AG10803 (cell line): ENCODE measurements at regions not wholly inside any gene's neighbourhood (a gene's known extent, or its start where the extent isn't known, plus 50 kb on each side); places are given as distances from the start of the nearest gene placed in this dataset.

Experiments used
- DNase-seq: peaks from one replicate; pipeline ENCODE4 v3.0.0; 2010; ENCODE audit warnings: low read depth
- H3K4me3 ChIP-seq: 2 replicates; pipeline ENCODE4 v1.5.1; 2011; ENCODE audit warnings: mild to moderate bottlenecking, low read length, control low read depth
- CTCF ChIP-seq: conservative IDR thresholded peaks from 2 replicates; pipeline ENCODE4 v1.5.1; 2011; ENCODE audit warnings: mild to moderate bottlenecking, low read length, control low read depth, inconsistent platforms

- TF ChIP-seq CTCF = no peak
- no peak overlapping the region for H3K4me3 ChIP-seq
- DNase-seq = no peak
These were observed 111.9 kb upstream of the CALN1 start for GRCh38 chr7:72524037-72524436.

GRCh38 chr7:72504061-72504706, 92.0 kb upstream of the CALN1 start:
- no peak overlapping the region for H3K4me3 ChIP-seq
- DNase-seq = no peak

GRCh38 chr7:72503644-72504043, 91.5 kb upstream of the CALN1 start:
- no peak for TF ChIP-seq CTCF
- no peak overlapping the region for H3K4me3 ChIP-seq
- DNase-seq = no peak

More at GRCh38 chr7:72504061-72504706, 92.0 kb upstream of the CALN1 start:
- TF ChIP-seq CTCF = no peak

GRCh38 chr7:72494807-72495206, 82.7 kb upstream of the CALN1 start:
- no peak for DNase-seq
- no peak for TF ChIP-seq CTCF
- no peak overlapping the region for H3K4me3 ChIP-seq

GRCh38 chr7:72493850-72494661, 81.9 kb upstream of the CALN1 start:
- H3K4me3 ChIP-seq = no peak overlapping the region
- TF ChIP-seq CTCF = peak; percentile 73
- DNase-seq = peak; percentile 38

GRCh38 chr7:72492461-72493065, 80.4 kb upstream of the CALN1 start:
- DNase-seq = no peak
- no peak for TF ChIP-seq CTCF
- no peak overlapping the region for H3K4me3 ChIP-seq
